H1 (cell line): ENCODE measurements at regions not wholly inside any gene's neighbourhood (a gene's known extent, or its start where the extent isn't known, plus 50 kb on each side); places are given as distances from the start of the nearest gene placed in this dataset.
A peak's percentile ranks its signal among the peaks of the same experiment; 100 is the strongest.

Source experiments
- CTCF ChIA-PET: fragments of 300-600 bp; sonication (Branson Sonifier 250); formaldehyde crosslinking; loops from one replicate; lab custom pipeline; 2021; ENCODE audit not compliant: partially characterized antibody; lab: Charles Lee
- POLR2A ChIA-PET: fragments of 300-600 bp; sonication (Branson Sonifier 250); formaldehyde crosslinking; loops from one replicate; lab custom pipeline; 2021; ENCODE audit warnings: inconsistent platforms; ENCODE audit not compliant: partially characterized antibody; lab: Charles Lee
- DNase-seq, 2 experiments: peaks; one replicate each; pipeline versions ENCODE4 v3.0.0 to v3.0.0-alpha.2; 2010 to 2022; ENCODE audit warnings: low spot score in 2 of 2, low read depth in 1 of 2, mixed read lengths in 1 of 2
- FAIRE-seq: peaks from 2 replicates; lab custom pipeline; 2011; peaks lifted over from hg19 to GRCh38; lab: Jason Lieb, UNC
- H2AFZ ChIP-seq: 2 replicates; pipeline ENCODE4 v1.8.1; 2012; ENCODE audit warnings: low read length, inconsistent platforms
- H2AK5ac ChIP-seq: 2 replicates; pipeline ENCODE4 v1.6.1; 2013; ENCODE audit warnings: low read depth, low read length
- H2BK120ac ChIP-seq: replicated peaks from 2 replicates; pipeline ENCODE3; 2013; ENCODE audit warnings: low read depth, low read length, inconsistent platforms
- H2BK12ac ChIP-seq: 2 replicates; pipeline ENCODE4 v1.6.1; 2013; ENCODE audit warnings: low read depth, low read length
- H2BK15ac ChIP-seq: 2 replicates; pipeline ENCODE4 v1.6.1; 2013; ENCODE audit warnings: low read length
- H2BK20ac ChIP-seq: 2 replicates; pipeline ENCODE4 v1.6.1; 2013; ENCODE audit warnings: low read length
- H2BK5ac ChIP-seq: 2 replicates; pipeline ENCODE4 v1.6.1; 2013; ENCODE audit warnings: low read depth, low read length
- H3K14ac ChIP-seq: 2 replicates; pipeline ENCODE4 v1.6.1; 2013; ENCODE audit warnings: inconsistent platforms; ENCODE audit not compliant: insufficient read length
- H3K18ac ChIP-seq: 2 replicates; pipeline ENCODE4 v1.6.1; 2013; ENCODE audit warnings: low read length; ENCODE audit errors: extremely low read depth
- H3K23ac ChIP-seq: 2 replicates; pipeline ENCODE4 v1.6.1; 2013; ENCODE audit warnings: inconsistent platforms; ENCODE audit not compliant: insufficient read length
- H3K23me2 ChIP-seq: 2 replicates; pipeline ENCODE4 v1.6.1; 2013; ENCODE audit warnings: low read depth, low read length
- H3K27ac ChIP-seq: 2 replicates; pipeline ENCODE4 v1.6.1; 2011; ENCODE audit warnings: low read depth, low read length, inconsistent platforms
- H3K27me3 ChIP-seq, 4 experiments: replicated peaks in 1 of 4; 1 replicate in 1 of 4; 2 replicates in 3 of 4; pipeline versions ENCODE4 v1.6.1 to v1.8.1; 2011 to 2013; ENCODE audit warnings: low read length in 3 of 4, mild to moderate bottlenecking in 3 of 4, inconsistent platforms in 2 of 4, mixed read lengths in 2 of 4, moderate library complexity in 1 of 4; ENCODE audit not compliant: control insufficient read depth in 3 of 4, insufficient read depth in 3 of 4; ENCODE audit errors: extremely low read depth in 1 of 4
- H3K36me3 ChIP-seq, 4 experiments: 2 replicates each; pipeline versions ENCODE4 v1.6.1 to v1.8.1; 2011 to 2013; ENCODE audit warnings: mild to moderate bottlenecking in 4 of 4, low read length in 3 of 4, moderate library complexity in 2 of 4, control low read depth in 1 of 4, inconsistent platforms in 1 of 4; ENCODE audit not compliant: insufficient read depth in 4 of 4, control insufficient read depth in 2 of 4
- H3K4ac ChIP-seq: replicated peaks from 2 replicates; pipeline ENCODE3; 2013; ENCODE audit warnings: low read length, low read depth, mixed read lengths, inconsistent platforms; ENCODE audit not compliant: insufficient read length
- H3K4me1 ChIP-seq, 4 experiments: replicated peaks in 1 of 4; 1 replicate in 1 of 4; 2 replicates in 3 of 4; pipeline versions ENCODE4 v1.6.1 to v1.8.1; 2011 to 2013; ENCODE audit warnings: low read length in 3 of 4, inconsistent platforms in 2 of 4, mixed read lengths in 1 of 4; ENCODE audit not compliant: insufficient read depth in 4 of 4, control insufficient read depth in 3 of 4
- H3K4me2 ChIP-seq, 2 experiments: 2 replicates each; pipeline versions ENCODE4 v1.6.1 to v1.8.1; 2011 to 2013; ENCODE audit warnings: low read depth in 2 of 2, low read length in 2 of 2, control low read depth in 1 of 2, inconsistent platforms in 1 of 2, mild to moderate bottlenecking in 1 of 2; ENCODE audit not compliant: insufficient read depth in 1 of 2
- H3K4me3 ChIP-seq, 4 experiments: fragments of 200-600, 300-600 bp in 1 of 4; sonication (generic), shearing (Covaris generic), sonication (Bioruptor Twin) in 1 of 4; 2 replicates each; pipeline versions ENCODE4 v1.5.1 to v1.8.1; 2011 to 2016; ENCODE audit warnings: low read length in 4 of 4, low read depth in 3 of 4, control low read depth in 2 of 4, inconsistent platforms in 2 of 4, mild to moderate bottlenecking in 2 of 4, mixed read lengths in 1 of 4, moderate library complexity in 1 of 4; ENCODE audit not compliant: insufficient read depth in 2 of 4; ENCODE audit errors: extremely low read depth in 1 of 4
- H3K56ac ChIP-seq: replicated peaks from 2 replicates; pipeline ENCODE3; 2013; ENCODE audit warnings: low read depth, mild to moderate bottlenecking, mixed read lengths, low read length, inconsistent platforms; ENCODE audit not compliant: insufficient read length
- H3K79me1 ChIP-seq: 2 replicates; pipeline ENCODE4 v1.6.1; 2013; ENCODE audit warnings: low read depth, low read length, control low read depth
- H3K79me2 ChIP-seq, 2 experiments: 2 replicates each; pipeline versions ENCODE4 v1.6.1 to v1.8.1; 2012 to 2013; ENCODE audit warnings: low read length in 2 of 2, mild to moderate bottlenecking in 2 of 2, inconsistent platforms in 1 of 2; ENCODE audit not compliant: insufficient read depth in 2 of 2, control insufficient read depth in 1 of 2
- H3K9ac ChIP-seq, 4 experiments: replicated peaks in 1 of 4; 1 replicate in 1 of 4; 2 replicates in 3 of 4; pipeline versions ENCODE4 v1.6.1 to v1.8.1; 2011 to 2013; ENCODE audit warnings: low read depth in 3 of 4, low read length in 3 of 4, control low read depth in 2 of 4, mild to moderate bottlenecking in 2 of 4, moderate library complexity in 2 of 4, inconsistent platforms in 1 of 4; ENCODE audit errors: extremely low read depth in 1 of 4
- H3K9me3 ChIP-seq, 2 experiments: 2 replicates each; pipeline versions ENCODE4 v1.6.1 to v1.8.1; 2012 to 2013; ENCODE audit warnings: mild to moderate bottlenecking in 2 of 2, moderate library complexity in 2 of 2, control low read depth in 1 of 2, inconsistent platforms in 1 of 2, low read depth in 1 of 2, low read length in 1 of 2, mixed read lengths in 1 of 2; ENCODE audit not compliant: insufficient read depth in 2 of 2
- H4K20me1 ChIP-seq, 2 experiments: replicated peaks in 1 of 2; 2 replicates each; pipeline versions ENCODE3 to v1.8.1; 2011 to 2013; ENCODE audit warnings: inconsistent platforms in 2 of 2, low read length in 2 of 2, mild to moderate bottlenecking in 1 of 2; ENCODE audit not compliant: insufficient read depth in 2 of 2, control insufficient read depth in 1 of 2
- H4K5ac ChIP-seq: 2 replicates; pipeline ENCODE4 v1.6.1; 2013; ENCODE audit warnings: low read length, low read depth, mixed read lengths, inconsistent platforms; ENCODE audit not compliant: insufficient read length
- H4K8ac ChIP-seq: 2 replicates; pipeline ENCODE4 v1.8.0; 2013; ENCODE audit warnings: mild to moderate bottlenecking, moderate library complexity, low read length, inconsistent platforms; ENCODE audit not compliant: insufficient read depth; ENCODE audit errors: extremely low read depth
- H4K91ac ChIP-seq: replicated peaks from 2 replicates; pipeline ENCODE3; 2013; ENCODE audit warnings: low read length, mixed read lengths, inconsistent platforms; ENCODE audit not compliant: insufficient read length
- EGR1 ChIP-seq: IDR thresholded peaks from 2 replicates; pipeline ENCODE4 v1.6.1; 2011; ENCODE audit warnings: low read depth, low read length, borderline replicate concordance
- HDAC6 ChIP-seq: IDR thresholded peaks from one replicate; pipeline ENCODE4 v1.7.1; 2012; ENCODE audit warnings: low read depth, mild to moderate bottlenecking, inconsistent platforms, low read length, moderate library complexity
- JUND ChIP-seq: IDR thresholded peaks from 2 replicates; pipeline ENCODE4 v1.6.1; 2011; ENCODE audit warnings: mild to moderate bottlenecking, improper control_type of control experiment, low read length
- MAFK ChIP-seq: IDR thresholded peaks from 2 replicates; pipeline ENCODE4 v1.6.1; 2012; ENCODE audit warnings: low read depth, mild to moderate bottlenecking, improper control_type of control experiment, low read length
- RAD21 ChIP-seq, 2 experiments: IDR thresholded peaks in 1 of 2; conservative IDR thresholded peaks in 1 of 2; 2 replicates each; pipeline ENCODE4 v1.6.1; 2011; ENCODE audit warnings: low read depth in 2 of 2, low read length in 2 of 2, improper control_type of control experiment in 1 of 2, inconsistent platforms in 1 of 2, mild to moderate bottlenecking in 1 of 2, moderate library complexity in 1 of 2
- SAP30 ChIP-seq: fragments of 300-600 bp; sonication (generic); IDR thresholded peaks from 2 replicates; pipeline ENCODE4 v1.7.1; 2012; ENCODE audit warnings: low read length, moderate library complexity, mild to moderate bottlenecking, inconsistent platforms; ENCODE audit not compliant: insufficient read depth, insufficient replicate concordance
- SIN3A ChIP-seq, 2 experiments: IDR thresholded peaks in 1 of 2; conservative IDR thresholded peaks in 1 of 2; 2 replicates each; pipeline ENCODE4 v1.6.1; 2011 to 2012; ENCODE audit warnings: low read length in 2 of 2, improper control_type of control experiment in 1 of 2, low read depth in 1 of 2, mild to moderate bottlenecking in 1 of 2
- SP1 ChIP-seq: IDR thresholded peaks from 2 replicates; pipeline ENCODE4 v1.6.1; 2011; ENCODE audit warnings: low read depth, low read length
- SUZ12 ChIP-seq: fragments of 200-600 bp; sonication (generic); IDR thresholded peaks from 2 replicates; pipeline ENCODE4 v1.6.1; 2012; ENCODE audit warnings: mild to moderate bottlenecking, inconsistent platforms, low read length, moderate library complexity, mixed read lengths
- TAF1 ChIP-seq: IDR thresholded peaks from 2 replicates; pipeline ENCODE4 v1.6.1; 2011; ENCODE audit warnings: mild to moderate bottlenecking, low read depth, low read length
- TAF7 ChIP-seq: optimal IDR thresholded peaks from 2 replicates; pipeline ENCODE3; 2011; ENCODE audit warnings: low read depth, mild to moderate bottlenecking, inconsistent platforms, low read length, moderate library complexity, borderline replicate concordance
- TEAD4 ChIP-seq: IDR thresholded peaks from 2 replicates; pipeline ENCODE4 v1.6.1; 2012; ENCODE audit warnings: low read depth, low read length, inconsistent platforms, mixed read lengths
- WGBS, 2 experiments: shearing (Covaris generic) in 1 of 2; methylation state at CpG; one replicate each; pipeline versions ENCODE4 v1.1.6 to v1.1.7; 2013 to 2015; ENCODE audit warnings: low lambda C conversion rate in 2 of 2, mixed read lengths in 2 of 2, inconsistent platforms in 1 of 2, low coverage in 1 of 2, missing lambda C conversion rate in 1 of 2; ENCODE audit not compliant: insufficient replicate concordance in 2 of 2, insufficient coverage in 1 of 2, insufficient read length in 1 of 2; ENCODE audit errors: extremely low coverage in 1 of 2, missing lambda C conversion rate in 1 of 2; 5-methylcytosine and 5-hydroxymethylcytosine counted together
- TF ChIP-seq, protein P1 (sequence below): IDR thresholded peaks from 2 replicates; pipeline ENCODE4 v1.6.1; 2011; ENCODE audit warnings: low read depth, mild to moderate bottlenecking, low read length; ENCODE audit not compliant: insufficient read depth

DNA sequence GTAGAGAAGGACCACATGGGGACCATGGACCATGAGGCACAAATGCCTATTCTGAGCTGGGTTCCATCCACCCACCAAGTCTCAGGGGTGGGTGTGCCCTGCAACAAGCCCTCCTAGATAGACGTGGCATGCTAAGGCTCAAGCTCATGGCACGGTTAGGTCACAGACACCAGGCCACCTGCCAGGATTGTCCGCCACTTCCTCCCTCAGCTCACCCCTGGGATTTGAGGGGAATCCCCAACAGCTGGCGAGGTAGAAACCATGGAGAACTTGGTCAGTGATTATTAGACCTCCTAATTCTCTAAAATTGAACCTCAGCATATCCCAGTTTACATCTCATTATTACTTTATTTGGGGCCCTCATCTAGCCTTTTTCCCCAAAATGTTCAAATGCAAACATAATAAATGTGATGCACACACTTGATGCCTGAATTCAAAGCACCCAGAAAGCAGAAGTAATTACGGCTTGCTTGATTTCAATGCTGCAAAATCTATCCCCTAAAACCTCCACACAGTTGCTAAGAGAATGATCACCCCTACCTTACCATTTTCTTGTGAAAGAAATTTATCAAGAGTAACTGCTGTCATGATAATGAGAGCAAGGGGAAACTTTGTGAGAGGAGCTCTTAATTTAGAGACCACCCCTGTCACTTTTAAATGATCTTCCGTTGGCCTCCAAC lies 366.6 kb upstream of the PFKP start:
- Histone ChIP-seq H3K27ac (no peak overlapping the region), H2BK12ac (no peak overlapping the region), H3K4me3 (no peak overlapping the region), H4K8ac (no peak overlapping the region; the same call in 1 of the 2 replicates), H2AFZ (no peak overlapping the region), H3K4me1 (no peaks in the 10 kb centered on the region), H3K9me3 (no peaks in the 10 kb centered on the region), H3K36me3 (no peaks in the 10 kb centered on the region), H4K91ac (no peak overlapping the region), H3K23ac (no peak overlapping the region), H3K23me2 (no peaks in the 10 kb centered on the region), H3K56ac (no peak overlapping the region), H3K18ac (no peak overlapping the region), H3K4me2 (no peak overlapping the region), H4K20me1 (no peaks in the 10 kb centered on the region), H3K79me1 (no peaks in the 10 kb centered on the region), H2BK120ac (no peak overlapping the region), H3K79me2 (no peaks in the 10 kb centered on the region), H3K4ac (no peak overlapping the region), H2BK20ac (no peak overlapping the region), H2BK5ac (peak overlapping the region; percentile 46; the same call in 1 of the 2 replicates), H2BK15ac (no peak overlapping the region), H2AK5ac (no peak overlapping the region), H3K27me3 (no peaks in the 10 kb centered on the region), H3K9ac (no peak overlapping the region), H3K14ac (no peak overlapping the region), H4K5ac (no peak overlapping the region)
- CTCF ChIA-PET: interaction anchor here (0.6 to 0.7 kb wide), 2 partner anchors 90 to 148 kb away, joined by 3 read pairs; no protein-coding TSS in a partner anchor
- FAIRE-seq (no peak), DNase-seq (no peak)
- WGBS, 2 experiments: 91% methylated on average over 6 of the region's 6 CpGs; no CpG with 5 or more reads in 1 of the 2 experiments
- POLR2A ChIA-PET: no interaction called here
- TF ChIP-seq SUZ12: no peak
- TF ChIP-seq TEAD4: no peak
- TF ChIP-seq SIN3A (conservative IDR thresholded peaks at IDR 0.05 in 1 of 2, IDR thresholded peaks at IDR 0.05 in 1 of 2; ENCODE audit: low read depth in 1 of 2, low read length in 2 of 2): no peak
- no peak for TF ChIP-seq RAD21 (IDR thresholded peaks at IDR 0.05 in 1 of 2, conservative IDR thresholded peaks at IDR 0.05 in 1 of 2; ENCODE audit: low read depth in 2 of 2, low read length in 2 of 2)
- TF ChIP-seq SAP30: no peak
- TF ChIP-seq JUND: no peak
- TF ChIP-seq EGR1: no peak
- no peak for TF ChIP-seq MAFK
- no peak for TF ChIP-seq TAF7
- TF ChIP-seq TAF1: no peak
- TF ChIP-seq, protein P1, sequence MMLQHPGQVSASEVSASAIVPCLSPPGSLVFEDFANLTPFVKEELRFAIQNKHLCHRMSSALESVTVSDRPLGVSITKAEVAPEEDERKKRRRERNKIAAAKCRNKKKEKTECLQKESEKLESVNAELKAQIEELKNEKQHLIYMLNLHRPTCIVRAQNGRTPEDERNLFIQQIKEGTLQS: no peak
- TF ChIP-seq SP1: no peak
- TF ChIP-seq HDAC6: no peak
